Left lung (tissue), 4 donors: ENCODE measurements at regions not wholly inside any gene's neighbourhood (a gene's known extent, or its start where the extent isn't known, plus 50 kb on each side); places are given as distances from the start of the nearest gene placed in this dataset.

Experiments
- ATAC-seq: fragments of 200-7000 bp; cut with Tn5 transposase; one replicate; pipeline ENCODE4 v1.9.1; 2020; ENCODE audit warnings: moderate library complexity
- DNase-seq, 4 donors: peaks; one replicate each; pipeline ENCODE4 v3.0.0-alpha.2; 2013 to 2020
- H3K27ac ChIP-seq, 2 donors: fragments of 200-600 bp; sonication (generic) in 1 of 2; one replicate each; pipeline versions ENCODE4 v1.5.0 to v1.8.0; 2020 to 2021
- H3K27me3 ChIP-seq, 2 donors: fragments of 200-600 bp; sonication (generic) in 1 of 2; one replicate each; pipeline versions ENCODE4 v1.5.0 to v1.8.0; 2020 to 2021
- H3K36me3 ChIP-seq, 2 donors: fragments of 200-600 bp; sonication (generic) in 1 of 2; one replicate each; pipeline versions ENCODE4 v1.5.0 to v1.8.0; 2020 to 2021
- H3K4me1 ChIP-seq, 2 donors: fragments of 200-600 bp; one replicate each; pipeline ENCODE4 v1.8.0; 2021
- H3K4me3 ChIP-seq, 2 donors: fragments of 200-600 bp; sonication (generic) in 1 of 2; one replicate each; pipeline versions ENCODE4 v1.5.0 to v1.8.0; 2020 to 2021; ENCODE audit warnings: mild to moderate bottlenecking in 1 of 2
- H3K9me3 ChIP-seq, 2 donors: fragments of 200-600 bp; sonication (generic) in 1 of 2; one replicate each; pipeline versions ENCODE4 v1.5.0 to v1.8.0; 2020 to 2021
- intact Hi-C, 2 donors: fragments of 100-400 bp; cut with DNase I; formaldehyde crosslinking; loops; one replicate each; pipeline versions ENCODE4 v1.11.2 to v1.14.2; 2022
- TF ChIP-seq, protein P1 (sequence below), 2 donors: fragments of 200-600 bp; sonication (generic) in 1 of 2; IDR thresholded peaks; one replicate each; pipeline versions ENCODE4 v1.5.0 to v1.8.0; 2021; ENCODE audit warnings: antibody characterized with exemption in 2 of 2
- donor health status: DM: no; HTN: yes; CAD: no.
- donor health status: DM: no; HTN: no; CAD: no.

DNA sequence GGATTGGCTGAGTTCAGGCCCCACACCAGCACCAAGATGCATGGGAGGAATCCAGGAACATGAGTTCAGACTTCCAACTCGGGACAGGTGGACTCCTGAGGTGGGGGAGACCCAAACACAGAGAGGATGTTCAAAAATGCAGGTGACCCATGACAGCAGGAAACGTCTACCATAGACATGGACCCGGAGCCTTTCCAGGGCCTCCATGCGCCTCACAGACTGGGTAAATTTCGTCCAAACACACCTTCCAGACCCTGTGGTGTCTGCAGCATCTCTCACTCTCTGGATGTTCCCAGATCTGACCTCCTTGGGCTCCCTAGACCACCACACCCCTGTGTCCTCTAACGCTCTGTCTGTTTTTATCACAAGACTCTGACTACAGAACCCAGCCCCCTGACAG, 87.7 kb downstream of the PXDC1 start:
- Histone ChIP-seq H3K36me3 (no peaks in the 10 kb centered on the region), H3K9me3 (peaks cover 0 to 2% of the 10 kb centered on the region in 2 donors), H3K4me1 (peaks cover 0 to 4% of the 10 kb centered on the region in 2 donors), H3K27ac (no peak overlapping the region), H3K27me3 (no peaks in the 10 kb centered on the region), H3K4me3 (no peak overlapping the region)
- no peak for ATAC-seq
- DNase-seq, result no peak
- TF ChIP-seq, protein P1, sequence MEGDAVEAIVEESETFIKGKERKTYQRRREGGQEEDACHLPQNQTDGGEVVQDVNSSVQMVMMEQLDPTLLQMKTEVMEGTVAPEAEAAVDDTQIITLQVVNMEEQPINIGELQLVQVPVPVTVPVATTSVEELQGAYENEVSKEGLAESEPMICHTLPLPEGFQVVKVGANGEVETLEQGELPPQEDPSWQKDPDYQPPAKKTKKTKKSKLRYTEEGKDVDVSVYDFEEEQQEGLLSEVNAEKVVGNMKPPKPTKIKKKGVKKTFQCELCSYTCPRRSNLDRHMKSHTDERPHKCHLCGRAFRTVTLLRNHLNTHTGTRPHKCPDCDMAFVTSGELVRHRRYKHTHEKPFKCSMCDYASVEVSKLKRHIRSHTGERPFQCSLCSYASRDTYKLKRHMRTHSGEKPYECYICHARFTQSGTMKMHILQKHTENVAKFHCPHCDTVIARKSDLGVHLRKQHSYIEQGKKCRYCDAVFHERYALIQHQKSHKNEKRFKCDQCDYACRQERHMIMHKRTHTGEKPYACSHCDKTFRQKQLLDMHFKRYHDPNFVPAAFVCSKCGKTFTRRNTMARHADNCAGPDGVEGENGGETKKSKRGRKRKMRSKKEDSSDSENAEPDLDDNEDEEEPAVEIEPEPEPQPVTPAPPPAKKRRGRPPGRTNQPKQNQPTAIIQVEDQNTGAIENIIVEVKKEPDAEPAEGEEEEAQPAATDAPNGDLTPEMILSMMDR (IDR thresholded peaks at IDR 0.05), result no peak
- intact Hi-C loops, result no loop called here

DNA sequence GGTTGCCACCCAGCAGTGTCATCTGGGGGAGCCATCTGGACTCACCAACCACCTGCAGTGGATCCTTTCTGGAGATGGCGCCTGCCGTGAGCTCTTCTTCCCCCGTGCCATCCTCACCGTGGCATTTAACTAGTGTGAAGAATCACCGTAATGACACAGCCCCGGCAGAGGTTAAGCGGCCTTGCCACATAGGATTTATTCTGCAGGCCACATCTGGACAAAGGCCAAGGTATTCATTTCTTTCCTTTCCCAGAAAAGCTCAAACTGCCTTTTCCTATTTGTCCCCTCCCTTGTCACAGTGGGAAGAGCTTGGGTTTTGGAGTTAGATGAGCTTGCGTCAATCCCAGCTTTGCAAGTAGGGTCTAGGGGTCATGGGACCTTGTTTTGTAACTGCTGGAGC, 88.4 kb downstream of the PXDC1 start:
- no peak overlapping the region for H3K4me3 ChIP-seq
- no peaks in the 10 kb centered on the region for H3K27me3 ChIP-seq
- TF ChIP-seq, protein P1 (IDR thresholded peaks at IDR 0.05), result no peak
- ATAC-seq, result no peak
- DNase-seq, result no peak
- H3K36me3 ChIP-seq, result no peaks in the 10 kb centered on the region
- peaks cover 0 to 4% of the 10 kb centered on the region in 2 donors for H3K4me1 ChIP-seq
- intact Hi-C loops, result no loop called here
- no peaks in the 10 kb centered on the region for H3K9me3 ChIP-seq
- no peak overlapping the region for H3K27ac ChIP-seq

DNA sequence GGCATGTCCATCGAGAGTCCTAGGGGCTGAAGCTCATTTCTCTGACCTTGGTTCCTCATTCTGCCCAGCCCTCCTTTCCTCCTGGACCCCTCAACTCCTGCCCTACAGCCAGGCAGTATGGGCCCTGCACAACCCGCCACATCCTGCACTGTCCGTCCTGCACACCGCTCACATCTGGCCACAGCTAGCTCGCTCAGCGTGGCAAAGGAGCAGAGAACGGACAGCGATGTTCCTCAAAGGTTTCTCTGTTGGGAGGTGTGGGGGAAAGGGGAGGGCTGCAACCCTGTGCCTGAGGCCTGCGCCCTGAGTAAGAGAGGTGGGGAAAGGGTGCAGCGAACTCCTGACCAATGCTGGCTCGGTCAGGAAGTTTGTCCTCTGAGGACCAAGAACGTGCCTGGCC, 90.1 kb downstream of the PXDC1 start:
- TF ChIP-seq, protein P1 (IDR thresholded peaks at IDR 0.05), result no peak
- Histone ChIP-seq H3K27me3 (no peaks in the 10 kb centered on the region), H3K9me3 (no peaks in the 10 kb centered on the region), H3K4me3 (no peak overlapping the region), H3K4me1 (peaks cover 0 to 4% of the 10 kb centered on the region in 2 donors), H3K27ac (no peak overlapping the region), H3K36me3 (no peaks in the 10 kb centered on the region)
- intact Hi-C loops, result no loop called here
- DNase-seq (no peak), ATAC-seq (no peak)

DNA sequence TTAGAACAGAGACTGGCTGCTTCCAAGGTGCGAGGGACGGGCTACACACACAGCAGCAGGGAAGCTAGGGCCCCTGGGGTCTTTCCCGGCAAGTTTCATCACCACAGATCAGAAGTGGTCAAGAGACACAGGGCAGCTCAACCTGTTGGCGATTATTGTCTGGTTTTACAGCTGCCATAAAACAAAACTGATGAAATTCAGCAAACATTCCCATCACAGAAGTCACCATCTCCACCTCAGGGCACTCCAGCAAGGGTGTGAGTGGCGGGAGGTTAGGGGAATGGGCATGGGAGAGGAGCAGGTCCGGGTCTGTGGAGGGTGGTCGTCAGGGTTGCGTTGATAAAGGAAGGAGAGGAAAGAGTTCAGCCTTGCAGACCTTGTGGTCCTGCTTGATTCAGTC, 91.0 kb downstream of the PXDC1 start:
- Histone ChIP-seq H3K9me3 (no peaks in the 10 kb centered on the region), H3K4me1 (peaks cover 0 to 4% of the 10 kb centered on the region in 2 donors), H3K27me3 (no peaks in the 10 kb centered on the region), H3K36me3 (no peaks in the 10 kb centered on the region), H3K27ac (no peak overlapping the region), H3K4me3 (no peak overlapping the region)
- intact Hi-C loops, result no loop called here
- no peak for DNase-seq
- ATAC-seq, result no peak
- TF ChIP-seq, protein P1 (IDR thresholded peaks at IDR 0.05), result no peak

DNA sequence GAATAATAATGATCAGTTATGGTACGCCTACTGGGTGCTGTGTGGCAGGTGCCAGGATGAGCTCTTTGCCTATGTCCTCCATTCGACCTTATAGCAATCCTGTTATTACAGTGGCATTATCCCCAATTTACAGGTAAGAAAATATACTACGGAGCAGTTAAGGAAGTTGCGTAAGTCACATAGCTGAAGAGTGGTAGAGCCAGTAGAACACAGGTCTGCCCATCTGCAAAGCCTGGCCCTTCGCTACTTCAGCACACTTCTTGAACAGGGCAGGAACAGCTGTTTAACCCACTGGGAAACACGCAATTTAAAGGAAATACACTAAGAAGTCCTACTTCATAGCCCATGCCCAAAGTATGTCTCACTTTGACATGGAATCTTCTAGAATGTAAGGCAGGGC, 91.8 kb downstream of the PXDC1 start:
- TF ChIP-seq, protein P1 (IDR thresholded peaks at IDR 0.05), result no peak
- no peak overlapping the region for H3K4me3 ChIP-seq
- no peaks in the 10 kb centered on the region for H3K36me3 ChIP-seq
- DNase-seq (no peak), ATAC-seq (peak; percentile 25)
- H3K9me3 ChIP-seq, result no peaks in the 10 kb centered on the region
- intact Hi-C loops, result no loop called here
- H3K27me3 ChIP-seq, result no peaks in the 10 kb centered on the region
- no peak overlapping the region for H3K27ac ChIP-seq
- no peaks in the 10 kb centered on the region for H3K4me1 ChIP-seq
